ENCODE measurements at regions not wholly inside any gene's neighbourhood (a gene's known extent, or its start where the extent isn't known, plus 50 kb on each side); places are given as distances from the start of the nearest gene placed in this dataset.

DNA sequence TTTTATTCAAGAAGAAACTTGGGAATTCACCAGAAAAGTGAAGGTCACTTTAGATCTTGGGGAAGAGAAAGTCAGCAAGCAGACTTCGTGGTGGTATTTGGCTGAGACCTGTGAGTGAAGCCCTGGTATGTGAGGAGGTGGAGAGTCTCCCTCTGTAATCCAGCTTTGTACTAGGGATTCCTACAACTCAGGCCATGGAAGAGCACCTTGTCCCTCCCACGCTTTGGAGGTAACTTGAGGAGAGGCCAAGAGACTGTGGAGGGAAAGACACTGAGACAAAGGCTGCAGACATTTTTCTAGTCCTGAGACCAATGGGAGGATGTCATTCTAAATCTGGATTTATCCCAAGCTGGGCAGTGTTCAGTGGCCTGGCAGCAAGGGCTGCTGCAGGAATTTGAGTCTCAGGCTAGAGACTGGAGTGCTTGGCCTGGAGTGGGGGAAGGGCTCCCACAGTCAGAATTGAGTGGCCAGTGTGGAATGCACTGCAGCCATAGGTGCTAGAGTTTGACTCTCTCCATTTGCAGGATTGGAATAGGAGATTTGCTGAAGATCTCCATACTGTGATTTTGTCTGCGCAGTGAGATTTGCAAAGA, 219.0 kb downstream of the ACTR3 start:
- H3K9me3 Mint-ChIP-seq (ENCODE audit: unreplicated experiment) = peaks cover 5% of the 10 kb centered on the region
- Histone ChIP-seq H3K4me3 (ENCODE audit: insufficient read depth, low read depth, low read length) (no peak overlapping the region), H3K9me3 (ENCODE audit: insufficient read depth, low read depth, low read length) (peaks cover 6% of the 10 kb centered on the region), H3K4me2 (ENCODE audit: low read length) (no peak overlapping the region), H3K9ac (ENCODE audit: low read length) (no peak overlapping the region), H3K27me3 (ENCODE audit: insufficient read depth, low read length) (no peaks in the 10 kb centered on the region), H3K4me1 (ENCODE audit: insufficient read depth, low read length) (no peaks in the 10 kb centered on the region), H2AFZ (ENCODE audit: low read depth, low read length) (no peak overlapping the region), H3K79me2 (ENCODE audit: insufficient read depth, low read length) (no peaks in the 10 kb centered on the region), H4K20me1 (ENCODE audit: insufficient read depth, low read length) (no peaks in the 10 kb centered on the region), H3K27ac (ENCODE audit: low read depth, low read length) (no peak overlapping the region), H3K36me3 (ENCODE audit: insufficient read depth, low read length) (no peaks in the 10 kb centered on the region)
- H3K27me3 Mint-ChIP-seq (ENCODE audit: low read depth, unreplicated experiment) = no peaks in the 10 kb centered on the region
- no peak overlapping the region for H3K27ac Mint-ChIP-seq (ENCODE audit: unreplicated experiment)
- FAIRE-seq (no peak), DNase-seq (ENCODE audit: low read depth) (no peak)
- H3K4me1 Mint-ChIP-seq (ENCODE audit: low read depth, unreplicated experiment) = peaks cover 12% of the 10 kb centered on the region
- H3K36me3 Mint-ChIP-seq (ENCODE audit: low read depth, unreplicated experiment) = no peaks in the 10 kb centered on the region
- H3K4me3 Mint-ChIP-seq (ENCODE audit: unreplicated experiment) = no peak overlapping the region
- no peak for TF ChIP-seq EZH2 (IDR thresholded peaks at IDR 0.05; ENCODE audit: insufficient read depth, low read length)
- TF ChIP-seq, protein P1, sequence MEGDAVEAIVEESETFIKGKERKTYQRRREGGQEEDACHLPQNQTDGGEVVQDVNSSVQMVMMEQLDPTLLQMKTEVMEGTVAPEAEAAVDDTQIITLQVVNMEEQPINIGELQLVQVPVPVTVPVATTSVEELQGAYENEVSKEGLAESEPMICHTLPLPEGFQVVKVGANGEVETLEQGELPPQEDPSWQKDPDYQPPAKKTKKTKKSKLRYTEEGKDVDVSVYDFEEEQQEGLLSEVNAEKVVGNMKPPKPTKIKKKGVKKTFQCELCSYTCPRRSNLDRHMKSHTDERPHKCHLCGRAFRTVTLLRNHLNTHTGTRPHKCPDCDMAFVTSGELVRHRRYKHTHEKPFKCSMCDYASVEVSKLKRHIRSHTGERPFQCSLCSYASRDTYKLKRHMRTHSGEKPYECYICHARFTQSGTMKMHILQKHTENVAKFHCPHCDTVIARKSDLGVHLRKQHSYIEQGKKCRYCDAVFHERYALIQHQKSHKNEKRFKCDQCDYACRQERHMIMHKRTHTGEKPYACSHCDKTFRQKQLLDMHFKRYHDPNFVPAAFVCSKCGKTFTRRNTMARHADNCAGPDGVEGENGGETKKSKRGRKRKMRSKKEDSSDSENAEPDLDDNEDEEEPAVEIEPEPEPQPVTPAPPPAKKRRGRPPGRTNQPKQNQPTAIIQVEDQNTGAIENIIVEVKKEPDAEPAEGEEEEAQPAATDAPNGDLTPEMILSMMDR (IDR thresholded peaks at IDR 0.05; ENCODE audit: insufficient read depth, low read depth, low read length) = no peak

DNA sequence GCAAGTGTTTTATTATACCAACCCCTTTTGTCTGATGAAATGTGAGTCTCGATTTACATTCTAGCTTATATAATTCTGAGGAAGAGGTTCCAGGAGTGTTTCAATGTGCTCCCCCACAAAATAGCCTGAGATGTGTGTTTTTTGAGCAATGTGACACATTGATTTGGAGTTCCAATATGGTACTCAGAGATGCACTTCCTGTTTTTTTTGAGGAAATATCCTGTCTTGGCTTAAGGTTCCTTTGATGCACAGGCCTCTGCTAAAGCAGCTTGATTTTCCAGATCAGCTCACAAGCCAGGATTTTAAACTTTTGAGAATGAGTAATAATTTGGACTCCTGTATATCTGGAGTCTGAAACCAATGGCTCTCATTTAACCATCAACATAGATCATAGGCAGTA, 221.4 kb downstream of the ACTR3 start:
- no peak for DNase-seq (ENCODE audit: low read depth)
- Histone ChIP-seq H3K27me3 (ENCODE audit: insufficient read depth, low read length) (no peaks in the 10 kb centered on the region), H3K27ac (ENCODE audit: low read depth, low read length) (no peak overlapping the region), H4K20me1 (ENCODE audit: insufficient read depth, low read length) (no peaks in the 10 kb centered on the region), H3K4me1 (ENCODE audit: insufficient read depth, low read length) (no peaks in the 10 kb centered on the region), H3K9me3 (ENCODE audit: insufficient read depth, low read depth, low read length) (peaks cover 6% of the 10 kb centered on the region), H2AFZ (ENCODE audit: low read depth, low read length) (no peak overlapping the region), H3K9ac (ENCODE audit: low read length) (no peak overlapping the region), H3K36me3 (ENCODE audit: insufficient read depth, low read length) (no peaks in the 10 kb centered on the region), H3K79me2 (ENCODE audit: insufficient read depth, low read length) (no peaks in the 10 kb centered on the region), H3K4me3 (ENCODE audit: insufficient read depth, low read depth, low read length) (no peak overlapping the region), H3K4me2 (ENCODE audit: low read length) (no peak overlapping the region)
- Mint-ChIP-seq H3K4me1 (ENCODE audit: low read depth, unreplicated experiment) (peaks cover 12% of the 10 kb centered on the region), H3K36me3 (ENCODE audit: low read depth, unreplicated experiment) (no peaks in the 10 kb centered on the region), H3K27ac (ENCODE audit: unreplicated experiment) (no peak overlapping the region), H3K4me3 (ENCODE audit: unreplicated experiment) (no peak overlapping the region), H3K9me3 (ENCODE audit: unreplicated experiment) (peaks cover 3% of the 10 kb centered on the region), H3K27me3 (ENCODE audit: low read depth, unreplicated experiment) (no peaks in the 10 kb centered on the region)
- TF ChIP-seq, protein P1 (IDR thresholded peaks at IDR 0.05; ENCODE audit: insufficient read depth, low read depth, low read length) = no peak
- no peak for TF ChIP-seq EZH2 (IDR thresholded peaks at IDR 0.05; ENCODE audit: insufficient read depth, low read length)
- no peak for FAIRE-seq

DNA sequence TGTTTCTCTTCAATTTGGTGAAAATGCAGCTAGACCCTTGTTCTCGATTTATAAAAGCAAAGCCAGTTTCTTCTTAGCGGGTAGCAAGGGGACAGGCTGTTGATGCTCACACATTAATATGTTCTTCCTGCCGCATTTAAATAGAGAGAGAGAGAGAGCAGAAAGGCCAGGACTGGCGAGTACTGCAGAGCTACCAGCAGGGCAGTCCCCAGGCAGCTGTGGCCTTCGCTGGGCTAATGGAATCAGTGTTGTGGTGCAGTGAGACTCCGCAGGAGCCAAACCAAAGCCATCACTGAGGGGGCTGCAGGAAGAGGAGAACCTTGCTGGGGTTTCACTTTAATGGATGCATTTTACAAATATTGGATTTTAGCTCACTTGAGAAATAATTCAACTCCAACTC, 223.6 kb downstream of the ACTR3 start:
- H2AFZ ChIP-seq (ENCODE audit: low read depth, low read length) = no peak overlapping the region

More for the DNA sequence above, 223.6 kb downstream of the ACTR3 start:
- Mint-ChIP-seq H3K4me1 (ENCODE audit: low read depth, unreplicated experiment) (peaks cover 11% of the 10 kb centered on the region), H3K4me3 (ENCODE audit: unreplicated experiment) (no peak overlapping the region), H3K36me3 (ENCODE audit: low read depth, unreplicated experiment) (no peaks in the 10 kb centered on the region), H3K9me3 (ENCODE audit: unreplicated experiment) (peaks cover 3% of the 10 kb centered on the region), H3K27ac (ENCODE audit: unreplicated experiment) (no peak overlapping the region), H3K27me3 (ENCODE audit: low read depth, unreplicated experiment) (no peaks in the 10 kb centered on the region)
- no peak for FAIRE-seq
- H3K4me2 ChIP-seq (ENCODE audit: low read length) = no peak overlapping the region
- TF ChIP-seq, protein P1 (IDR thresholded peaks at IDR 0.05; ENCODE audit: insufficient read depth, low read depth, low read length) = no peak
- no peak for TF ChIP-seq EZH2 (IDR thresholded peaks at IDR 0.05; ENCODE audit: insufficient read depth, low read length)
- H4K20me1 ChIP-seq (ENCODE audit: insufficient read depth, low read length) = no peaks in the 10 kb centered on the region
- H3K9ac ChIP-seq (ENCODE audit: low read length) = no peak overlapping the region
- H3K4me3 ChIP-seq (ENCODE audit: insufficient read depth, low read depth, low read length) = no peak overlapping the region
- no peak overlapping the region for H3K27ac ChIP-seq (ENCODE audit: low read depth, low read length)
- H3K79me2 ChIP-seq (ENCODE audit: insufficient read depth, low read length) = no peaks in the 10 kb centered on the region
- H3K27me3 ChIP-seq (ENCODE audit: insufficient read depth, low read length) = no peaks in the 10 kb centered on the region
- no peaks in the 10 kb centered on the region for H3K36me3 ChIP-seq (ENCODE audit: insufficient read depth, low read length)
- H3K9me3 ChIP-seq (ENCODE audit: insufficient read depth, low read depth, low read length) = peaks cover 6% of the 10 kb centered on the region
- no peak for DNase-seq (ENCODE audit: low read depth)
- no peaks in the 10 kb centered on the region for H3K4me1 ChIP-seq (ENCODE audit: insufficient read depth, low read length)
